ENCODE measurements at regions not wholly inside any gene's neighbourhood (a gene's known extent, or its start where the extent isn't known, plus 50 kb on each side); places are given as distances from the start of the nearest gene placed in this dataset.

DNA sequence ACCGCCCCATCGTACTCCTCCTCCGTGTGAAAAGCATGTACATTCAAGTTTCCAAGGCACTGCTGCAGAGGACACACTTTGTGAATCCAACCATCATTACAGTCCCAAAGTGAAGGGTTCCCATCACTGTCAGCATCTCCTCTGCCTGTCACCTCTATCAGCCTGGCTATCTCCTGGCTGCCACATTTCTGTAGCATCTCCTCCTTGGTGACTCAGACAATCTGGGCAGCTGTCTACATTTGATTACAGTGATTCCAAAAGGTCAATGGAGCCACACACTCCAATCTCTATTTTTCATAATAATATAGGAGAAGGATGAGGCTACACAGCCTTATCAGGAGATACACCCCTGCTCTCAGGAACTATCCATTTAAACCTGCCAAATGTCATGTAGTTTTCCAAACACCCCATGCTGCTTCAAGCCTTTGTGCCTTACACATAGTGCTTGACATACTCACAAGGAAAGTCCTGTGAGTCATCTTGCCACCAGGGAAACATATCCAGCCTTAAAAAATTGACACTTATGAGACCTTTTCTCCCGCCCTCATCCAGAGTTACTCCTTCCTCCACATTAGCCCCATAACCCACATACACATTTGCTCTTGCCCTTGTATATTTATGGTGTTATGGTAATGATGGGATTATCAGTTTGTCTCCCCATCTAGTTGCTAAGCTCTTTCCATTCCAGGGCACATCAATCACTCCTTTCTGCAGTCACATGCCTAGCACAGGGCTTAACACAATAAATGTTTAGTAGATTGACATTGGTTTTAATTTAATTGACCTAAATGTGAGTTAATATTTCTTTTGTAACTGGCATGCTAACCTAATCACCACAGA, 250.1 kb upstream of the CDH5 start:
- no peaks in the 10 kb centered on the region for H3K36me3 Mint-ChIP-seq (ENCODE audit: insufficient read depth in 2 of 2)
- ATAC-seq (replicated peaks in 1 of 2) (no peak), DNase-seq (no peak)
- H3K4me1 Mint-ChIP-seq (ENCODE audit: low read depth): no peaks in the 10 kb centered on the region
- H3K27me3 Mint-ChIP-seq (ENCODE audit: low read depth): no peaks in the 10 kb centered on the region
- no peak overlapping the region for H3K27ac Mint-ChIP-seq
- H3K9me3 Mint-ChIP-seq: no peaks in the 10 kb centered on the region
- H3K4me3 Mint-ChIP-seq: no peak overlapping the region

GRCh38 chr16:66115373-66115772, 251.1 kb upstream of the CDH5 start:
- no peaks in the 10 kb centered on the region for H3K9me3 Mint-ChIP-seq
- ATAC-seq (replicated peaks in 1 of 2) (no peak), DNase-seq (no peak)
- H3K4me1 Mint-ChIP-seq (ENCODE audit: low read depth): no peaks in the 10 kb centered on the region
- no peak overlapping the region for H3K4me3 Mint-ChIP-seq
- no peak overlapping the region for H3K27ac Mint-ChIP-seq
- no peaks in the 10 kb centered on the region for H3K36me3 Mint-ChIP-seq (ENCODE audit: insufficient read depth in 2 of 2)
- no peaks in the 10 kb centered on the region for H3K27me3 Mint-ChIP-seq (ENCODE audit: low read depth)

DNA sequence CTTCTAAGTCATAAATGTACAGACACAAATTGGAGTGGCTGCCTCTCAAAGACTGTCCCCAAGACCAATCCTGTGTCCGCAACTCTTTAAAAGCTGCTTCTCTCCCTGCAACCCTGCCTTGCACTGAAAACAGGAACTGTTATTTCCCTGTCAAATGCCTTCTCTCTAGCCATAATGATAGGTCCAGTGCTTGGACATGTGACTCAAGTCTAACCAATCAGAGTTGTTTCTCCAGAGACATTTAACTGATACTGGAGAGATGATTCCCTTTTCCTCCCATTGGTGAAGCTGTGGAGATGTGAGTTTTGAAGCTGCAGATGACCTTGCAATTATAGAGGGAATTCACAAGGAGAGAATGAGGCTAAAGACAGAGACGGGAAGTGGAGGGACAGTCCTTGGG, 253.3 kb upstream of the CDH5 start:
- ATAC-seq (replicated peaks in 1 of 2): no peak
- Mint-ChIP-seq H3K4me3 (no peak overlapping the region), H3K27me3 (ENCODE audit: low read depth) (no peaks in the 10 kb centered on the region), H3K27ac (no peak overlapping the region), H3K9me3 (no peaks in the 10 kb centered on the region), H3K36me3 (ENCODE audit: insufficient read depth in 2 of 2) (no peaks in the 10 kb centered on the region), H3K4me1 (ENCODE audit: low read depth) (no peaks in the 10 kb centered on the region)
- DNase-seq: no peak

- no peak for ATAC-seq (replicated peaks in 1 of 2)
- no peak overlapping the region for H3K27ac Mint-ChIP-seq
Observed at GRCh38 chr16:66109677-66110076, 256.8 kb upstream of the CDH5 start.

DNA sequence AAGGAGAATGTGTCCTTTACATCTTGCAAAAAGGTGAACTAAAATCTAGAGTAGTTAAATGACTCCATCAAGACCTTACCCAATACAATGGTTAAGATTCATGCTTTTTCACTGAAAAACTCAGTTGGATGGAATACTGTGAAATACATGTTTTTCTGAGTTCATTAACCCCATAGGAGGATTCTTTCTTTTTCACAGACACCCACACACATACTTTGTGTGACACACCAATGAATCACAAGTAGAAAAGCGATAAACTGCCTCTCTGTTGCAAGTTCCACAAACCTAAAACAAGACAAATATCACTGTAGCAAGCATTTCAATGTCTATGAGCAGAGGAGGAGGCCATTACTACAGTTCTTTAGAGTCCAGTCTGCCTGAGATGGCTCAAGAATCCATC, 258.8 kb upstream of the CDH5 start:
- H3K27me3 Mint-ChIP-seq (ENCODE audit: low read depth): no peaks in the 10 kb centered on the region
- no peak overlapping the region for H3K4me3 Mint-ChIP-seq
- no peaks in the 10 kb centered on the region for H3K9me3 Mint-ChIP-seq
- H3K27ac Mint-ChIP-seq: no peak overlapping the region
- ATAC-seq (replicated peaks in 1 of 2) (peak; percentile 36 to 77), DNase-seq (no peak)
- no peaks in the 10 kb centered on the region for H3K36me3 Mint-ChIP-seq (ENCODE audit: insufficient read depth in 2 of 2)
- no peaks in the 10 kb centered on the region for H3K4me1 Mint-ChIP-seq (ENCODE audit: low read depth)

More at GRCh38 chr16:66109677-66110076, 256.8 kb upstream of the CDH5 start:
- Mint-ChIP-seq H3K9me3 (no peaks in the 10 kb centered on the region), H3K4me1 (ENCODE audit: low read depth) (no peaks in the 10 kb centered on the region), H3K4me3 (no peak overlapping the region), H3K27me3 (ENCODE audit: low read depth) (no peaks in the 10 kb centered on the region), H3K36me3 (ENCODE audit: insufficient read depth in 2 of 2) (no peaks in the 10 kb centered on the region)
- DNase-seq: no peak

GRCh38 chr16:66103211-66103610, 263.3 kb upstream of the CDH5 start:
- H3K36me3 Mint-ChIP-seq (ENCODE audit: insufficient read depth in 2 of 2): no peaks in the 10 kb centered on the region
- no peak overlapping the region for H3K27ac Mint-ChIP-seq
- H3K4me3 Mint-ChIP-seq: no peak overlapping the region
- H3K9me3 Mint-ChIP-seq: no peaks in the 10 kb centered on the region
- no peak for DNase-seq
- H3K27me3 Mint-ChIP-seq (ENCODE audit: low read depth): peaks cover 5% of the 10 kb centered on the region
- no peaks in the 10 kb centered on the region for H3K4me1 Mint-ChIP-seq (ENCODE audit: low read depth)
- no peak for ATAC-seq (replicated peaks in 1 of 2)

GRCh38 chr16:66099306-66099705, 267.2 kb upstream of the CDH5 start:
- ATAC-seq (replicated peaks in 1 of 2) (no peak), DNase-seq (no peak)
- Mint-ChIP-seq H3K9me3 (no peaks in the 10 kb centered on the region), H3K27me3 (ENCODE audit: low read depth) (peaks cover 12% of the 10 kb centered on the region), H3K36me3 (ENCODE audit: insufficient read depth in 2 of 2) (no peaks in the 10 kb centered on the region), H3K27ac (no peak overlapping the region), H3K4me1 (ENCODE audit: low read depth) (no peaks in the 10 kb centered on the region), H3K4me3 (no peak overlapping the region)

DNA sequence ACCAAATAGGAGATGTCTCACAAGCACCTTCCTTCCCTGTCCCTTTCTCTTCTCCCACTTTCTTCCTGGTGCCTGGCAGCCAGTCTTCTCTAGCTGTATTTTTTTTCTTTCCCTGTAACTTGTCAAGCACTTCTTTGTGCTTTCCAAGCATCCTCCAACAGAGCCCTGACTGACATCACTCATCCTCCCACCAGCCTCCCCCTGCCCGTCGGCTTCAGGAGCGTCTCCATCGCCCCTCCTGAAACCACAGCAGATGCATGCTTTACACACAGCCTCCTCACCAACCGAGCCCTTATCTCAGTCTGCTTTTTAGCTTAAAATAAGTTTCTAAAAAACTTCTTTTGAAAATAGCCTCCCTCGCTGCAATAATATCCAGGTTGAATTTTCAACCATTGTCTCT, 268.7 kb upstream of the CDH5 start:
- Mint-ChIP-seq H3K9me3 (no peaks in the 10 kb centered on the region), H3K27me3 (ENCODE audit: low read depth) (peaks cover 12% of the 10 kb centered on the region), H3K36me3 (ENCODE audit: insufficient read depth in 2 of 2) (no peaks in the 10 kb centered on the region), H3K4me1 (ENCODE audit: low read depth) (no peaks in the 10 kb centered on the region), H3K27ac (no peak overlapping the region), H3K4me3 (no peak overlapping the region)
- ATAC-seq (replicated peaks in 1 of 2) (no peak), DNase-seq (no peak)

DNA sequence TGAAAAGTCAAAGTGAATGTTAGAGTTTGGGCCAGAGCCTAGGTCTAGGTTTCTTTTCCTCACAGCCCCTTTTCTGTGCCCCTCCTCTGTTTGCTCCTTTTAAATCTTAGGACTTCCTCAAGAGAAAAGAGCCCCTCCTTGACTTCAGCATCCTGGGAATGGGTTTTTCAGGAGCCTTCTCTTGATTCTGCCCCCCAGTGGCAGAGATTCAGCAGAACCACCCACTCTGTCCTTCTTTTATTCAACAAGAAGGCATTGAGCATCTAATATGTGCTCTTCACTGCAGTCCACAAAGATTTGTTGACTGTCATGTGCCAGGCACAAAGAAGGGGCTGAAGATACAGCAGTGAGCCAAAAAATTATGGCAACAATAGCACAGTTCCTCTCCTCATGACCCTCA, 270.8 kb upstream of the CDH5 start:
- Mint-ChIP-seq H3K27me3 (ENCODE audit: low read depth) (peaks cover 12% of the 10 kb centered on the region), H3K4me3 (no peak overlapping the region), H3K9me3 (no peaks in the 10 kb centered on the region), H3K36me3 (ENCODE audit: insufficient read depth in 2 of 2) (no peaks in the 10 kb centered on the region), H3K4me1 (ENCODE audit: low read depth) (no peaks in the 10 kb centered on the region), H3K27ac (no peak overlapping the region)
- DNase-seq (no peak), ATAC-seq (replicated peaks in 1 of 2) (no peak)

- Mint-ChIP-seq H3K4me3 (no peak overlapping the region), H3K9me3 (no peaks in the 10 kb centered on the region), H3K27ac (no peak overlapping the region), H3K36me3 (ENCODE audit: insufficient read depth in 2 of 2) (no peaks in the 10 kb centered on the region), H3K4me1 (ENCODE audit: low read depth) (no peaks in the 10 kb centered on the region), H3K27me3 (ENCODE audit: low read depth) (peaks cover 7% of the 10 kb centered on the region)
- ATAC-seq (replicated peaks in 1 of 2) (no peak), DNase-seq (no peak)
Observed at GRCh38 chr16:66093191-66093590, 273.3 kb upstream of the CDH5 start.

DNA sequence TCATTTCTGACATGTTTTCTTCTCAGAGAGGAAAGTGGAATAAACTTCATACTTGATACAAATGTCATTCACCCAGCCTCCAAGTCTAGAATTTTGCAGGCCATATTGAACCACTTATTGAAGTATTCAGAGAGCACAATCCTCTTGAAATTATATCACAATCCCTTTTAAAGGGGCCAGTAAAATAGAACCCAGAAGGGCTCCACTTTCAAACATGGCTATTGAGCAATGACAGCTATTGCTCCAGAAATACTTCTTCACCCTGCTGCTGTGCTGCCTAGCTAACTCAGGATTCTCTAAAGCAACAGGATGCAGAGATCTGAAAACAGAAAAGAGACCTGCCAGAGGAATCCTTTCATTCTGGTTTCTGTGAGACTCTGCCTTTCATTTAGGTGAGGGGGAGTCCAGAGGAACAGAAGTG, 275.0 kb upstream of the CDH5 start:
- no peak for ATAC-seq (replicated peaks in 1 of 2)
- no peak for DNase-seq
- H3K27me3 Mint-ChIP-seq (ENCODE audit: low read depth): peaks cover 2% of the 10 kb centered on the region
- H3K4me3 Mint-ChIP-seq: no peak overlapping the region
- no peaks in the 10 kb centered on the region for H3K4me1 Mint-ChIP-seq (ENCODE audit: low read depth)
- no peaks in the 10 kb centered on the region for H3K36me3 Mint-ChIP-seq (ENCODE audit: insufficient read depth in 2 of 2)
- H3K9me3 Mint-ChIP-seq: no peaks in the 10 kb centered on the region
- no peak overlapping the region for H3K27ac Mint-ChIP-seq

DNA sequence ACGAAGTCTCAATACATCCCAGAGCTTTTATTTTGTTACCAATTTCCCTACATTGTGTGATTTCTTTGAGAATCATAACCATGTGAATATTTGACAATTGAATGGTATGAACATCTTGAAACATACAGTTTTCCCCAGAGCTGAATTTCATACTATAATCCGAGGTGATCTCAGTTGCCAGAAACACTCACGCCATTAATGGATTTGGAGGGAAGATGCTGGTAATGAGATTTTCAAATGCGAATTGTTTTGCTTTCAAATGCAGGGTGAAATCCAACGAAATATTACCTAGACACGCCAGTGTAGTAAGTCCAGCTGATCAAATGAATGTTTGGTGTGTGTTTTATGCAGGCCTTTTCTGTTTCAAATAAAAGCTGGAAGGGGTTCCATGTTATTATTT, 277.8 kb upstream of the CDH5 start:
- no peak overlapping the region for H3K27ac Mint-ChIP-seq
- no peaks in the 10 kb centered on the region for H3K4me1 Mint-ChIP-seq (ENCODE audit: low read depth)
- H3K4me3 Mint-ChIP-seq: no peak overlapping the region
- DNase-seq: no peak
- H3K36me3 Mint-ChIP-seq (ENCODE audit: insufficient read depth in 2 of 2): no peaks in the 10 kb centered on the region
- peaks cover 0 to 1% of the 10 kb centered on the region in 2 donors for H3K9me3 Mint-ChIP-seq
- H3K27me3 Mint-ChIP-seq (ENCODE audit: low read depth): peaks cover 7% of the 10 kb centered on the region
- no peak for ATAC-seq (replicated peaks in 1 of 2)

- Mint-ChIP-seq H3K27ac (no peak overlapping the region), H3K36me3 (ENCODE audit: insufficient read depth in 2 of 2) (no peaks in the 10 kb centered on the region), H3K27me3 (ENCODE audit: low read depth) (peaks cover 7% of the 10 kb centered on the region), H3K4me1 (ENCODE audit: low read depth) (no peaks in the 10 kb centered on the region), H3K4me3 (no peak overlapping the region), H3K9me3 (peaks cover 0 to 1% of the 10 kb centered on the region in 2 donors)
- DNase-seq (no peak), ATAC-seq (replicated peaks in 1 of 2) (no peak)
Observed at GRCh38 chr16:66087308-66087707, 279.2 kb upstream of the CDH5 start.

DNA sequence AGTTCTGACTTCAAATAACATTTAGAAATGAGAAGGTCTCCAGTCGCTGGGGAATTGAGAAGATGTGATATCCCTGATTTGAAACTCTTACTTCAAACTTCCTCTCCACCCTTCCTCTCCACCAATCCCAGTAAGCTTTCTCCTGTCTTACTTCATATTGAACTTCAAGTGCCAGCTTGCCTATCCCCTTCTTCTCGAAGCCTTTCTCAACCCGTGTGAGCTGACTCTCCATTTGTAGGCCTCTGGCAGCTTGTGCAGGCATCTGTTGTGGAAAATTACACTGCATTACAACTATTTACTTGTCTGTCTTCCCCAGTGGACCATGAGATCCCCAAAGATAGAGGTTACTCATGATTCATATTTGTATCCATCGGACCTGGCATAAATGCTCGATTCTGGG, 280.8 kb upstream of the CDH5 start:
- ATAC-seq (replicated peaks in 1 of 2) (no peak), DNase-seq (no peak)
- peaks cover 0 to 1% of the 10 kb centered on the region in 2 donors for H3K9me3 Mint-ChIP-seq
- H3K4me3 Mint-ChIP-seq: no peak overlapping the region
- H3K27me3 Mint-ChIP-seq (ENCODE audit: low read depth): peaks cover 7% of the 10 kb centered on the region
- H3K36me3 Mint-ChIP-seq (ENCODE audit: insufficient read depth in 2 of 2): no peaks in the 10 kb centered on the region
- H3K4me1 Mint-ChIP-seq (ENCODE audit: low read depth): no peaks in the 10 kb centered on the region
- no peak overlapping the region for H3K27ac Mint-ChIP-seq
